GM10266 (cell line): ENCODE measurements at regions not wholly inside any gene's neighbourhood (a gene's known extent, or its start where the extent isn't known, plus 50 kb on each side); places are given as distances from the start of the nearest gene placed in this dataset.

ENCODE experiments used
- DNase-seq: peaks from one replicate; pipeline ENCODE4 v3.0.0; 2012; ENCODE audit errors: extremely low spot score
- TF ChIP-seq, protein P1 (sequence below): IDR thresholded peaks from 2 replicates; pipeline ENCODE4 v1.5.1; 2012; ENCODE audit warnings: mild to moderate bottlenecking, low read depth; ENCODE audit not compliant: control insufficient read depth, insufficient read depth; ENCODE audit errors: missing control alignments

DNA sequence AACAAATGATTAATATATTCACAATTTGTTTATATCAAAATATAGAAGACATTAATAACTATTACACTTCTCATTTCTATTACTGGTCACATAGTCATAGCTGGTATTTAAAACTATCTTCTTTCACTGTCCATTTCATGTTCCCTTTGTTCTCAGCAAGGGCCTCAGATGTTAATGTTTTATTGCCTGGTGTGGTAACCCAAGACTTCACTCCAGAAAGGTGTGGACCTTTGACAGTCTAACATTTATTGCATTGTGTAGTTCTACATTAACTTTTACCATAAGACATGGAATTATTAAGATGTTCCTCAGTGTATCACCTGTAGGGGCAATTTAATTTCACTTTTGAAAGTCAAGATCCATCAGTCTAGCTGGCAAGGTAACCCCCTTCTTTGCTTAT is 691.3 kb downstream of the SQOR start:
- no peak for DNase-seq
- TF ChIP-seq, protein P1, sequence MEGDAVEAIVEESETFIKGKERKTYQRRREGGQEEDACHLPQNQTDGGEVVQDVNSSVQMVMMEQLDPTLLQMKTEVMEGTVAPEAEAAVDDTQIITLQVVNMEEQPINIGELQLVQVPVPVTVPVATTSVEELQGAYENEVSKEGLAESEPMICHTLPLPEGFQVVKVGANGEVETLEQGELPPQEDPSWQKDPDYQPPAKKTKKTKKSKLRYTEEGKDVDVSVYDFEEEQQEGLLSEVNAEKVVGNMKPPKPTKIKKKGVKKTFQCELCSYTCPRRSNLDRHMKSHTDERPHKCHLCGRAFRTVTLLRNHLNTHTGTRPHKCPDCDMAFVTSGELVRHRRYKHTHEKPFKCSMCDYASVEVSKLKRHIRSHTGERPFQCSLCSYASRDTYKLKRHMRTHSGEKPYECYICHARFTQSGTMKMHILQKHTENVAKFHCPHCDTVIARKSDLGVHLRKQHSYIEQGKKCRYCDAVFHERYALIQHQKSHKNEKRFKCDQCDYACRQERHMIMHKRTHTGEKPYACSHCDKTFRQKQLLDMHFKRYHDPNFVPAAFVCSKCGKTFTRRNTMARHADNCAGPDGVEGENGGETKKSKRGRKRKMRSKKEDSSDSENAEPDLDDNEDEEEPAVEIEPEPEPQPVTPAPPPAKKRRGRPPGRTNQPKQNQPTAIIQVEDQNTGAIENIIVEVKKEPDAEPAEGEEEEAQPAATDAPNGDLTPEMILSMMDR: no peak

DNA sequence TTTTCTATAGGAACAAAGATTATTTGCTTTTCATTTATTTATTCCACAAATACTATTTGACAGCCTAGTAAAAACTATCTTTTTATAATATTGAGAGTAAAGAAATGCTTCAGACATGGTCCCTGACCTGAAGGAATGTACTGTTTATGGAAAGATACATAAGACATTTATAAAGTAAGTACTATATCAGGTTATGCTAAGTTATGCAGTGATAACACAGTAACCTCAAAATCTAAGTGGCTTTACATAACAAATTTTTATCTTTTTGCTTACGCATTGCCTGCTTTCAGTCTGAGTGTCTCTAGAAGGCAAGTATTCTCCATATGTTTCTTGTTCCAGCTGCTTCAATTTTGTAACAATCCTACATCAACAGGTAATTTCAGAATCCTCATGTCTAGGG is 694.0 kb downstream of the SQOR start:
- no peak for DNase-seq
- TF ChIP-seq, protein P1: no peak

DNA sequence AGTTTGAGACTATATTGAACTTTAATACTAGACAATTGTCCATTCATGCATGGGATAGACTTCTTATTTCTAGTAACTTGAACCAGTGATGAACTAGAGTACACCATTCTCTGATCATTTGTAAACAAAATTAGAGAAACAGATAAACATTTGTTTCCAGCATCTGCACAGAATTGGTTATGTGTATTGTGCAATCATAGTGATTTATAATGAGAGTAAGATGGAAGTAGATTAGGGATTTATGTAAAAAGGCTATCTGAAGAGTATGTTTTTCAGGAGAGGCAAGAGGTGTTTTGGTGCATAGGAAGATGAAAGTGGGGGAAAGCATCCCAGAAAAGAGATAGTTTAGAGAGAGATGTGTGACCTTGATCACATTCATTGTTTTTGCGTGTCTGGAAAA is 695.0 kb downstream of the SQOR start:
- DNase-seq: no peak
- TF ChIP-seq, protein P1: no peak

DNA sequence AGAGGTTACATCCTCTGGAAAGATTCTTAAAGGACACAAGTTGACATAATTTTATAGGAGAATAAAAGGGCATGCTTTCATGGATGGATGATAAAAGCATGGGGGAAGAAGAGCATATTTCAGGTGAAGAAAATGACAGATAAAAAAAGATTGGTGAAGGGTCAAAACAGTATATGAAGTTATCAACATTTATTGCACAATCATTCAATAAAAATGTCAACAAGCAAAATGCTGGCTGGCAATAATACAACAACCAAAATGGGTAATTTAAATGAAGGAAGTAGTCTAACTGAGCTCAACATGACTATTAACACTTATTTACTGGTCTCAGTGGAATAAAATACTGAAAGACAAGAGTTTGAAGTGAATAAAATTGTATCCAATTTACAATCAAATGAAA is 696.7 kb downstream of the SQOR start:
- DNase-seq: no peak
- TF ChIP-seq, protein P1: no peak

DNA sequence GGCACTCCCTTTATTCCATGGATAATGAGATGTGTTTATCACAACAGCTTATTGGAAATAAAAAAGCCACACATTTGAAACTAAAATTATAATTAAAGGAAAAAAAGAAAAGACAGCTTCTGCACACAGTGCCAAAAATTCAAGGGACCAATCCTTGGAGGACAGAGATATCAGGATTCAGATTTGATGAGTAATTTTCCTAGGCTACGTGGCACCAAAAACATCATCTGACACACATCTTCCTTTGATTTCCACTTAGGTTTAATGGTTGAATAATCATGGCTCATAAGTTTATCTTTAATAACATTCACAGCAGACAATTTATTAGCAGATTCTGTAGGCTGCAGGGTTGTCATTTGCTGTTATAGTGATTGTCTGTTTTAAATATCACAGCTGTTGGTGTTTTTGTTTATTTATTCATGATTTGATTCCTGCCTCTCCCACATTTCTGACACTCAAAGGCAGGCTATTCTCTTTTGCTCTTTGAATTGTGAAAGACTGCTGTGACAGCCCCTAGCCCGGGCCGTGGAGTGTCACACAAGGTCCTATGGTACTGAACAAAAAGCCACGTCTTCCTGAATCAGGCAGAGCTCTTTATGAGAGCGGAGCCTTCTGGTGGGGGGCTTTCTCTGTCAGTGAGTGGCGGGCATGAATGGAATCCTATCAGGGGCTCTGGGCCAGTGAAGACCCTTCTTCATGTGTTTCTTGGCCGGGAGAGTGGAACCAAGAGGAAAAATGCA is 708.5 kb downstream of the SQOR start:
- DNase-seq: no peak
- TF ChIP-seq, protein P1: no peak

DNA sequence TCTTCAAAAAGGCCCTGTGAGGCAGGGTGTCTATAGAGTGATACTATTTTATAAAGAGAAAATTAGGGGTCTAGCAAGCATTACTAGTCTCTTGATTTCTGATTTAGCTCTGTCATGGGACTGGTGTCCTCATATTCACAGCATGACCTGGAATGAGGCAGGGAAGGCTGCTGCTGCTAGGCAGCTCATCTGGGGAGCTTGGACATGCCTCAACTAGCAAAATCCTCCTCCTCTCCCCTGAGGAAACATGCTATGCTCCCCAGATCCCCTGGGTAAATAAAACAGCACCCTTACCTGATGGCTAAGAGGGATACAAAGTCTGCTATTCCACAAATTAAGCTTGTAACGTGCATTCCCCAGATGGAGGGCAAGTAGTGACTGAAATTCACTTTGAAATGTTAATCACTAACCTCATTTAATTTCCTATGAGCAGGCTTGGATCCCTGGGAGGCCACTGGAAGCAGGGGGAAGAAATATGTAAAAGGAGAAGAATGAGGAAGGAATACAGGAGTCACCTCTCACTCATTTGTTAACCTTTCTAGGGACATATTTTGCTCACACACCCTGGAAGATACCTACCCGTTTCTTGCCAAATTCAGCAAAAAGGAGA is 709.4 kb downstream of the SQOR start:
- TF ChIP-seq, protein P1: no peak
- DNase-seq: no peak

DNA sequence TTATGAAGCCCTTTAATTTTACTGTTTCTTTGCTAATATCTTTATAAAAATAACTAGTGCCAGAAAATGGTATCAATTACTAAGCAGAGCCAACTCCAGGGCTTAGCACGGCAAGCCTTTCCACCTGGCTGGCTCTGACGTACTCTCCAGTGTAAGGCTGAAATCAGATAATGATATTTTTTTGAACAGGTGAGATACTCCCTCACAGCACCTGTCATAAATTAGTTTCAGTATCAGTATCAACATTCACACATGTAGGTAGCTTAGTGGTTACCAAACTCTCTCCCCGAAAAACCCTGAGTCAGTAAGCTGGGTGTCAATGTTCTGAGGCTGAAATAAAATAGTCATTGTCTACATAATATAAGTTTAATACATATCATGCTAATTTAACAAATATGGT is 710.1 kb downstream of the SQOR start:
- DNase-seq: no peak
- TF ChIP-seq, protein P1: no peak
